Mesenchymal stem cell (in vitro differentiated cells and primary cell): ENCODE measurements at regions not wholly inside any gene's neighbourhood (a gene's known extent, or its start where the extent isn't known, plus 50 kb on each side); places are given as distances from the start of the nearest gene placed in this dataset.

Experiments used
- DNase-seq: peaks from one replicate; pipeline ENCODE4 v3.0.0-alpha.2; 2013
- H2AFZ ChIP-seq: one replicate; pipeline ENCODE4 v1.6.1; 2013; ENCODE audit warnings: low read depth, mild to moderate bottlenecking, control low read depth, inconsistent platforms, low read length, moderate library complexity
- H2AK5ac ChIP-seq: 2 replicates; pipeline ENCODE4 v1.6.1; 2013; ENCODE audit warnings: low read length, moderate library complexity, mild to moderate bottlenecking, inconsistent platforms; ENCODE audit not compliant: severe bottlenecking
- H2BK120ac ChIP-seq: one replicate; pipeline ENCODE4 v1.6.1; 2013; ENCODE audit warnings: low read depth, mild to moderate bottlenecking, inconsistent platforms, low read length, moderate library complexity
- H2BK12ac ChIP-seq, 2 experiments: one replicate each; pipeline ENCODE4 v1.6.1; 2013; ENCODE audit warnings: inconsistent platforms in 2 of 2, low read length in 2 of 2, mild to moderate bottlenecking in 2 of 2, moderate library complexity in 2 of 2, control low read depth in 1 of 2
- H2BK15ac ChIP-seq: one replicate; pipeline ENCODE4 v1.6.1; 2013; ENCODE audit warnings: mild to moderate bottlenecking, low read depth, inconsistent platforms; ENCODE audit not compliant: poor library complexity, severe bottlenecking
- H2BK5ac ChIP-seq: 2 replicates; pipeline ENCODE4 v1.6.1; 2013; ENCODE audit warnings: low read depth, mild to moderate bottlenecking, low read length, control low read depth, inconsistent platforms; ENCODE audit not compliant: poor library complexity, severe bottlenecking
- H3K14ac ChIP-seq, 2 experiments: one replicate each; pipeline ENCODE4 v1.6.1; 2013; ENCODE audit warnings: inconsistent platforms in 2 of 2, low read length in 2 of 2, control low read depth in 1 of 2, mild to moderate bottlenecking in 1 of 2, moderate library complexity in 1 of 2
- H3K18ac ChIP-seq, 2 experiments: one replicate each; pipeline ENCODE4 v1.6.1; 2013; ENCODE audit warnings: inconsistent platforms in 2 of 2, low read length in 2 of 2, control low read depth in 1 of 2, low read depth in 1 of 2, mild to moderate bottlenecking in 1 of 2
- H3K23ac ChIP-seq, 2 experiments: one replicate each; pipeline ENCODE4 v1.6.1; 2013; ENCODE audit warnings: inconsistent platforms in 2 of 2, low read length in 2 of 2, mild to moderate bottlenecking in 2 of 2, moderate library complexity in 2 of 2, control low read depth in 1 of 2
- H3K27ac ChIP-seq: 2 replicates; pipeline ENCODE4 v1.5.1; 2013; ENCODE audit warnings: mild to moderate bottlenecking, moderate library complexity, low read length, control low read depth, inconsistent platforms; ENCODE audit not compliant: poor library complexity, severe bottlenecking
- H3K27me3 ChIP-seq, 2 experiments: 2 replicates each; pipeline versions ENCODE4 v1.6.1 to v1.7.0; 2013; ENCODE audit warnings: low read length in 2 of 2, mild to moderate bottlenecking in 2 of 2, moderate library complexity in 2 of 2, control low read depth in 1 of 2, inconsistent platforms in 1 of 2; ENCODE audit not compliant: control insufficient read depth in 1 of 2, insufficient read depth in 1 of 2
- H3K36me3 ChIP-seq, 2 experiments: 2 replicates each; pipeline versions ENCODE4 v1.6.1 to v1.7.0; 2013; ENCODE audit warnings: low read length in 2 of 2, control low read depth in 1 of 2, inconsistent platforms in 1 of 2, low read depth in 1 of 2, mild to moderate bottlenecking in 1 of 2; ENCODE audit not compliant: insufficient read depth in 2 of 2, control insufficient read depth in 1 of 2
- H3K4ac ChIP-seq, 2 experiments: one replicate each; pipeline ENCODE4 v1.6.1; 2013; ENCODE audit warnings: inconsistent platforms in 2 of 2, low read length in 2 of 2, mild to moderate bottlenecking in 2 of 2, moderate library complexity in 2 of 2, control low read depth in 1 of 2, low read depth in 1 of 2
- H3K4me1 ChIP-seq: 2 replicates; pipeline ENCODE4 v1.6.1; 2013; ENCODE audit warnings: low read depth, low read length, control low read depth; ENCODE audit not compliant: control insufficient read depth, insufficient read depth
- H3K4me2 ChIP-seq: 2 replicates; pipeline ENCODE4 v1.6.1; 2013; ENCODE audit warnings: low read length, mild to moderate bottlenecking, inconsistent platforms; ENCODE audit not compliant: poor library complexity, severe bottlenecking
- H3K4me3 ChIP-seq, 2 experiments: 2 replicates each; pipeline versions ENCODE4 v1.5.1 to v1.7.0; 2013; ENCODE audit warnings: low read length in 2 of 2, mild to moderate bottlenecking in 2 of 2, control low read depth in 1 of 2, low read depth in 1 of 2; ENCODE audit not compliant: insufficient read depth in 1 of 2
- H3K79me1 ChIP-seq: replicated peaks from 2 replicates; pipeline ENCODE4 v1.6.1; 2013; ENCODE audit warnings: mild to moderate bottlenecking, control low read depth, low read length, inconsistent platforms; ENCODE audit not compliant: poor library complexity, severe bottlenecking
- H3K9ac ChIP-seq: 2 replicates; pipeline ENCODE4 v1.7.0; 2013; ENCODE audit warnings: mild to moderate bottlenecking, low read length, moderate library complexity
- H3K9me3 ChIP-seq: 2 replicates; pipeline ENCODE4 v1.7.0; 2013; ENCODE audit warnings: mild to moderate bottlenecking, low read length; ENCODE audit not compliant: control insufficient read depth
- H4K8ac ChIP-seq: one replicate; pipeline ENCODE4 v1.6.1; 2013; ENCODE audit warnings: inconsistent platforms, mild to moderate bottlenecking, low read length, moderate library complexity
- H4K91ac ChIP-seq: one replicate; pipeline ENCODE4 v1.6.1; 2013; ENCODE audit warnings: mild to moderate bottlenecking, low read length, inconsistent platforms
- WGBS: methylation state at CpG from one replicate; pipeline ENCODE4 v1.1.7; 2013; ENCODE audit warnings: mixed read lengths; 5-methylcytosine and 5-hydroxymethylcytosine counted together

DNA sequence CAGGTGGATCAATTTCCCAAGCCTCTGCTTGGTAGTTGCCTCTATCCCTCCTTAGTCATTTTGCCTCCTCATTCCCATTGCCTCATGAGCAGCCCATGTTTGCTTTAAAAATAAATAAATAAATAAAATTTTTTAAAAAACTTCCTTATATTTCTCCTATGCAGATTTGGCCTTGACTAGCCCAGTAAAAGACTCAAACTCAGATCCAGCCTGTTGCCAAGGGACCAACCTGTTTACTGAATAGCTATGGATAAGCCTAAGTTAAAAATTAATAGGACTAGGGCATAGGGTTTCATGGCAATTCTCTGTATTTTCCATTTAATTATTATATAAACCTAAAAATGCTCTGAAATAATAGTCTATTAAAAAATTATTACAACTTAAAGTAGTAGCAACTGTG, 384.4 kb downstream of the RSL24D1 start:
- H3K36me3 ChIP-seq: no peaks in the 10 kb centered on the region
- H3K27ac ChIP-seq: no peak overlapping the region
- H2BK120ac ChIP-seq: no peak overlapping the region
- no peak overlapping the region for H3K4me2 ChIP-seq
- no peak overlapping the region for H4K8ac ChIP-seq
- no peak overlapping the region for H3K4ac ChIP-seq
- no peak overlapping the region for H2BK5ac ChIP-seq
- no peak overlapping the region for H2BK15ac ChIP-seq
- no peak overlapping the region for H2BK12ac ChIP-seq
- H3K9ac ChIP-seq: no peak overlapping the region
- H2AFZ ChIP-seq: no peak overlapping the region
- no peak for DNase-seq
- no peak overlapping the region for H3K18ac ChIP-seq
- no peaks in the 10 kb centered on the region for H3K79me1 ChIP-seq
- H4K91ac ChIP-seq: no peak overlapping the region
- no peak overlapping the region for H3K23ac ChIP-seq
- H2AK5ac ChIP-seq: no peak overlapping the region
- H3K27me3 ChIP-seq: no peaks in the 10 kb centered on the region
- no peak overlapping the region for H3K4me3 ChIP-seq
- no peak overlapping the region for H3K14ac ChIP-seq
- H3K9me3 ChIP-seq: peaks cover 7% of the 10 kb centered on the region
- H3K4me1 ChIP-seq: no peaks in the 10 kb centered on the region

GRCh38 chr15:54810496-54810895, 386.2 kb downstream of the RSL24D1 start:
- Histone ChIP-seq H2AK5ac (no peak overlapping the region), H2AFZ (no peak overlapping the region), H4K91ac (no peak overlapping the region), H3K4me3 (no peak overlapping the region), H3K23ac (no peak overlapping the region), H3K9ac (no peak overlapping the region), H3K18ac (no peak overlapping the region), H3K4me2 (no peak overlapping the region), H2BK12ac (no peak overlapping the region), H3K27ac (no peak overlapping the region), H2BK5ac (no peak overlapping the region), H3K79me1 (no peaks in the 10 kb centered on the region), H3K27me3 (no peaks in the 10 kb centered on the region), H2BK120ac (no peak overlapping the region), H3K4ac (no peak overlapping the region), H3K4me1 (no peaks in the 10 kb centered on the region), H3K9me3 (peaks cover 7% of the 10 kb centered on the region), H3K36me3 (no peaks in the 10 kb centered on the region), H3K14ac (no peak overlapping the region), H4K8ac (no peak overlapping the region), H2BK15ac (no peak overlapping the region)
- no peak for DNase-seq

- Histone ChIP-seq H3K18ac (no peak overlapping the region), H2AFZ (no peak overlapping the region), H2BK12ac (no peak overlapping the region), H3K4me2 (no peak overlapping the region), H3K79me1 (no peaks in the 10 kb centered on the region), H3K36me3 (no peaks in the 10 kb centered on the region), H2AK5ac (no peak overlapping the region), H2BK15ac (no peak overlapping the region), H3K4ac (no peak overlapping the region), H3K4me3 (no peak overlapping the region), H3K4me1 (no peaks in the 10 kb centered on the region), H3K14ac (no peak overlapping the region), H2BK5ac (no peak overlapping the region), H3K23ac (no peak overlapping the region), H3K27ac (no peak overlapping the region), H2BK120ac (no peak overlapping the region), H3K27me3 (no peaks in the 10 kb centered on the region), H3K9me3 (peaks cover 7% of the 10 kb centered on the region), H4K91ac (no peak overlapping the region), H4K8ac (no peak overlapping the region), H3K9ac (no peak overlapping the region)
- 87% methylated on average over 2 of the region's 2 CpGs for WGBS
- no peak for DNase-seq
Observed at GRCh38 chr15:54810031-54810430, 386.7 kb downstream of the RSL24D1 start.

- no peak overlapping the region for H2BK12ac ChIP-seq
- H3K4ac ChIP-seq: no peak overlapping the region
- no peak overlapping the region for H2BK5ac ChIP-seq
- H4K91ac ChIP-seq: no peak overlapping the region
- H2BK15ac ChIP-seq: no peak overlapping the region
- no peak overlapping the region for H3K9ac ChIP-seq
- no peak overlapping the region for H3K27ac ChIP-seq
- no peaks in the 10 kb centered on the region for H3K4me1 ChIP-seq
- no peak overlapping the region for H3K18ac ChIP-seq
- H3K27me3 ChIP-seq: no peaks in the 10 kb centered on the region
- no peaks in the 10 kb centered on the region for H3K36me3 ChIP-seq
- H2AK5ac ChIP-seq: no peak overlapping the region
- H4K8ac ChIP-seq: no peak overlapping the region
- no peak overlapping the region for H2BK120ac ChIP-seq
- WGBS: 72% methylated on average over 3 of the region's 3 CpGs
- H3K4me2 ChIP-seq: no peak overlapping the region
- no peak overlapping the region for H2AFZ ChIP-seq
- no peaks in the 10 kb centered on the region for H3K79me1 ChIP-seq
- no peak overlapping the region for H3K23ac ChIP-seq
- H3K14ac ChIP-seq: no peak overlapping the region
- H3K9me3 ChIP-seq: peaks cover 4% of the 10 kb centered on the region
- DNase-seq: no peak
- H3K4me3 ChIP-seq: no peak overlapping the region
Observed at GRCh38 chr15:54808321-54808720, 388.4 kb downstream of the RSL24D1 start.
